ENCODE measurements at regions not wholly inside any gene's neighbourhood (a gene's known extent, or its start where the extent isn't known, plus 50 kb on each side); places are given as distances from the start of the nearest gene placed in this dataset.

- TF ChIP-seq POLR2AphosphoS5 (IDR thresholded peaks at IDR 0.05; ENCODE audit: low read depth, low read length), result no peak
- no peak for TF ChIP-seq POLR2A (IDR thresholded peaks at IDR 0.05; ENCODE audit: low read depth, low read length)
Observed at GRCh38 chr2:150011161-150011730, 423.7 kb upstream of the MMADHC start.
